Iris pigment epithelial cell (primary cell): ENCODE measurements at regions not wholly inside any gene's neighbourhood (a gene's known extent, or its start where the extent isn't known, plus 50 kb on each side); places are given as distances from the start of the nearest gene placed in this dataset.

Source experiments
- DNase-seq: peaks from one replicate; pipeline ENCODE4 v3.0.0-alpha.2; 2011; ENCODE audit warnings: low read depth

GRCh38 chr2:241943209-241943850 lies 73.8 kb downstream of the RTP5 start:
- DNase-seq = no peak

DNA sequence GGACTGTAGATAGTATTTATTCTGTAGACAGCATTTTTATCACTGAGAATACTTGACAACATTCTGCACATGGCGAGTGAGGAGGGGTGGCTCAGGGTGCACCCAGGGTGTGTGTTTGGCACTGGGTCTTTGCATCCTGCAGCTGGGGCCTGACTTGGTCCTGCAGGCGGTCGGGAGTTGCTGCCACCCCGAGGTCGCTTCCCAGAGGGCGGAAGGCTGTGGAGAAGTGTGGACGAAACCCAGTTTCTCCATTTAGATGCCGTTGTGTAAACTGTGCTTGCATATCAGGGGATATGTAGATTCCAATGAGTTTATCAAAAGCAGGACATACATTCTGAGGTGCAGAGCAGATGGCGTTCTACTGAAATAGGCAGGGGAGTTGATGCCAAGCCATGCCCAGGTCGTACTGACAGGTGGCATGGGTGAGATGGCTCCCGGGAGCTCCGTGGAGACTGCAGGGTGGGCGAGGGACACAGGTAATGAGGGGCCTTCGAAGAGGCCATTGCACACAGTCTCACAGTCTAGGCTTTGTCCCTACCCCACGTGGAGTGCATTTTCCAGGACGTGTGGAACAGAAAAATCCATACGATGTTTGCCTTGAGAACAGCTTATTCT lies 74.5 kb downstream of the RTP5 start:
- DNase-seq = no peak

DNA sequence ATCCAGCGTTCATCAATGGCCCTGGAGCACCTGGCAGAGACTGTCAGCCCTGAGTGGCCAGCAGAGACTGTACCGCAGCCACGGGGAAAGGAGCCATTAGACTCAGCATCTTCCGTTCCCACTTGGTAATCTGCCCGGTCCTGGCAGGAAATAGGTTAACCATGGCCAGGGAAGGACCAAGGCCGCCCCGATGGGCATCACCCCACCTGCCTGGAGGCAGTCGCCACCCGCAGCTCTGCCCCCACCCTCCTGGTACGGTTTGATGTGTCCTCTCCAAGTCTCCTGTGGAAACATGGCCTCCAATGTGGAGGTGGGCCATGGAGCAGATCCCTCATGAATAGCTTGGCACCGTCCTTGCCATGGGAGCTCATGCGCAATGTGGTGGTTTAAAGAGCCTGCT lies 75.3 kb downstream of the RTP5 start:
- no peak for DNase-seq

GRCh38 chr2:241945311-241945710 lies 75.8 kb downstream of the RTP5 start:
- no peak for DNase-seq

DNA sequence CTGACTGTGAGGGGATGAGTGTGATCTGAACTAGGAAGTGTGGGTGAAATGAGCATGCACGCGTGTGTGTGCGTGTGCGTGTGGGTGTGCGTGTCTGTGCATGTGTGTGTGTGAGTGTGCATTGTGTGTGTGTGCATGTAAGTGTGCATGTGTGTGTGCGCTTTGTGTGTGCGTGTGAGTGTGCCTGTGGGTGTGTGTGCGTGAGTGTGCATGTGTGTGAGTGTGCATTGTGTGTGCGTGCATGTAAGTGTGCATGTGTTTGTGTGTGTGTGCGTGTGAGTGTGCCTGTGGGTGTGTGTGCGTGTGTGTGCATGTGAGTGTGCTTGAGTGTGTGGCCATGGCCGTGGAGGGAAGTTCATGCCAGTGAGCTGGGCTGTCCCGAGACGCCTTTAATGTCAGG lies 76.3 kb downstream of the RTP5 start:
- DNase-seq = no peak

DNA sequence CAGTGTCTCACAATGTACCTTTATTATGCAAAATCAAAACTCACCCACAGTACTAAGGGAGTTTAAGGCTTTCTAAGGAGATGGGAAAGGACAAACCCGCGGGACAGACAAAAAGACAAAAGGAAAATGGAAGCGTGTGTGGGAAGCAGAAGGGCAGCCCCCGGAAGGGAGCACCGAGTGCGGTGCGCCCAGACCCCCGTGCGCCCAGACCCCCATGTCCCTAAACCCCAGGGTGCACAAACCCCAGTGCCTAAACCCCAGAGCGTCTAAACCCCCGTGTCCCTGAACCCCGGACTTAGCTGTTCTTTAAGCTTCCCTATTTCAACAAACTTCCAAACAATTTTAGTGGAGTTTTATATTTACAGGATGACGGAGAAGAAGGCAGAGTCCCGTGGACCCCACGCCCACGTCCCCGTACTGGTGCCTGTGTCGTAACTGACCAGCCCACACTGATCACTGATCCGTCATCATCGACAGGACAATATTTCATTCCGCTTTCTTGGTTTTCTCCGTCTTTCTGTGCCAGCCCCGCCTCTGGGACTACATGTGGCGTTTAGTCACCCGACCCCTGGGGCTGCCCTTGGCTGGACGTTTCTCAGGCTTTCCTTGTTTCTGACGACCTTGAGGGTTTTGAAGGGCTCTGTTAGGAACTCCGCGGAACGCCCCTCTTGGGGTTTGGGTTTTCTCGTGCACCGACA lies 76.9 kb downstream of the RTP5 start:
- no peak for DNase-seq

DNA sequence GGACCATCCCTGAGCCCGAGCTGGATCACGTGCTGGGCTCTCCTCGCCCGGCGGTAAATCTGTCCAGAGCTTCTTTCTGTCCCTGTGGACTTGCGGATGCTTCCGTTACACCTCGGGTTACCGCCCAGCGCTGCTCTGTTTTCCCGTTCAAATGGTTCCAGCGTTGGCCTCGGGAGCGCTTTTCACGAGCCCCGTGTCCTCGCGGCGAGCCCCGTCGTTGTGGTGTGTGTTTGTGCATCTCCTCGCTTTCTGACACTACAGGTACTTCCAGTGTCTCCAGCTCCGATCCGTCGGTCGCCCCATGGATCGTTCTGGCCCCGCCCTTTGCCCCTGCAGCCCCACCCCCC lies 77.4 kb downstream of the RTP5 start:
- DNase-seq = no peak

GRCh38 chr2:241947401-241947800 lies 77.9 kb downstream of the RTP5 start:
- no peak for DNase-seq

DNA sequence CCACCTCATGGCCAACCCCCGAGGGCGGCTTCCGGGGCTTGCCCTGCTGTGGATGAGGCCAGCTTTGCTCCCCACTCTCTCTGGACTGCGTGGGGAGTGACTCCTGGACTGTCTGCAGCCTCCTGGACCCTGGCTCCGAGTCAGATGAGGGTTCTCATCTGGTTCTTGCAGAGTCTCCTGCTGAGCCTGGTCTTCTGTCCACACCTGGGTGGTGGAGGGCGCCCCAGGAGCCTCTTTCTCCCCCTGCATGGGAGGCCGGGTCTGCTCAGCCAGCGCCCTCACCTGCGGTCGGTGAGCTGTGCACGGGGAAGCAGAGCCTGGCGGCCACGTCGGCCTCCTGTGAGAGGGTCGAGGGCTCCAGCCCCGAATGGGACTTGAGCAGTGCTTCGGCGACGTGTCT lies 78.3 kb downstream of the RTP5 start:
- DNase-seq = no peak

DNA sequence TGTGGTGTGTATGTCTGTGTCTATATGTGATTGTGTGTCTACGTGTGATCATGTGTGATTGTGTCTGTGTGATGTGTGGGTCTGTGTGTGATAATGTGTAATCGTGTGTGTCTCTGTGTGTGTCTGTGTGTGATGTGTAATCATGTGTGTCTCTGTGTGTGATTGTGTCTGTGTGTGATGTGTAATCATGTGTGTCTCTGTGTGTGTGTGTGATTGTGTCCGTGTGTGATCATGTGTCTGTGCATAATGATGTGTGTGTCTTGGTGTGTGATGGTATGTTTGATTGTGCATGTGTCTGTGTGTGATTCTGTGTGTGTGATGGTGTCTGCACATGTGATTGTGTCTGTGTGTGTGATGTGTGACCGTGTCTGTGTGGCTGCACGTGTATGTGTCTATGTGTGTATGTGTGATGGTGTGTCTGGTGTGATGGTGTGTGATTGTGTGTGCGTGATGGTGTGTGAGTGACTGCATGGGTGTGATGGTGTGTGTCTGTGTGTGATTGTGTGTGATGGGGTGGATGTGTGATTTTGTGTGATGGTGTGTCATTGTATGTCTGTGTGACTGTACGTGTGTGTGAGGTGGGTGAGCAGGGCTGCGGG lies 78.9 kb downstream of the RTP5 start:
- no peak for DNase-seq

DNA sequence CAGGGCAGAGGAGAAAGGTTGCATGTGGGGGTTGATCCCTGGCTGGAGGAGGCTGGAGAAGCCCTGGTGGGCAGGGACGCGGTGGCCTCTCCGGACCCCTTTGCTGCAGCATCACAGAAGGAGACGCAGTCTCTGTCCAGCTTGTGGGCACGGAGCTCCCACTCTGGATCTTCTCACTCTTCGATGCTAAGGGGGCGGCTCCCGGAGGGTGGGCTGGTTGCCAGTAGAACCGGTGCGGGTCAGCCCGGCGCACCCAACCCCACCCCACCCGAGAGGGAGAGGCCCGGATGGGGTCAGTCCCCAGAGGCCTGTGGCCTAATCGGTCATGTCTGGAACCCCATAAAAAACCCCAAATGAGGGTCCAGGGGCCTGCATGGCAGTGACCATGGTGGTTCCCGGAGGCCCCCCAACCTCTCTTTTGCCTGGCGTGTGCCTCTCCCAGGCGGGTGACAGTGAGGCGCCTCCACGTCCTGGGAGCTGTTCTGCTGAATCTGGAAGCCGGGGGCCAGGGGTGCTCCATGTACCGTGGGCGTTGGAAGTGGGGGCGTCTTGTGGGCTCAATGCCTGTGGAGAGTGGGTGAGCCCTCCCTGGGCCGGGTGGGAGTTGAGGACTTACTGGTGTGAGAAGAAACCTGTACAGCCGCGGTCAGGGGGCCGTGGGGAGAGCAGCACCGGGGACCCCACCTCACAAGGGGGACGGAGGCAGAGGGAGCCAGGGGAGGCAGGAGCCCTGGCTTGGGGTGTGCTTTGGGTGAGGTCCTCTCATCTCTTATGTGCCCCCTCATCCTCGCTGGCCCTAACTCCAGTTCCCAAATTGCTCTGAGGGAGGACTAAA lies 79.6 kb downstream of the RTP5 start:
- DNase-seq = no peak

- no peak for DNase-seq
These were observed 80.3 kb downstream of the RTP5 start for GRCh38 chr2:241949736-241950412.

- peak; percentile 52 for DNase-seq
These were observed 81.1 kb downstream of the RTP5 start for GRCh38 chr2:241950413-241951315.

DNA sequence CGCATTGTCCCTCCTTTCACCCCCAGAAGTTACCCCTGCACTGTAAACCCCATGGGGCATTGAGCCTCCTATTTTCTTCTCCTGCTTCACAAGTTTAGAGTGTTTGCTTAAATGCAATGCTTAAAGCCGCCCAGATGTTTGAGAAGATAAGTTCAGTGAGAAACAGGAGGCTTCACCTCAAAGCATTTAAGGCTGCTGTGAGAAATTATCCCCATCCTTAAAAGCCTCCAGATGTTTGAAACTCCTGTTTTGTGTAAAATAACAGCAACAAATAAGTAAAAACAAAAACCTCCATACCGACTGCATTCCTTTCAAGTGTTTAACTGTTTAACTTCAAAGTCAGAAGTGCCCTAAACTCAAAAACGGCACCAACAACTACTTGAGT lies 81.8 kb downstream of the RTP5 start:
- no peak for DNase-seq

DNA sequence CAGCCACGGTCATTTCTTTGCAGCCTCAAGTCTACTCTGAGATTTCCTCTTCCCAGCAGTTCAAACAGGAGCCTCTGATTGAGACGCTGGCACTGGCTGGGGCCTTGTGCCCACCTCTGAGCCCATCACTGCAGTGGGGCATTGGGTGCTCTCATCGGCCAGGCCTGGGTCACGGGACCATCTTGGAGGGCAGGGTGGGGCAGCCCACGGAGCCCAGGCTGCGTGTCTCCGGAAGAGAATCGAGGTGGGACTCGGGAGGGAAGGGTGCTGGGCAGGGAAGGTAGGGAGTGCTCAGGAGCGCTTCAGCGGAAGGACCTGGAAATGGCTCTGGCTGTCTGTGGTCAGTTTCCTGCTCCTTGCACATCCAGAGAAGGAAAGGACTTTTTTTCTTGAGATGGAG lies 82.4 kb downstream of the RTP5 start:
- no peak for DNase-seq

- DNase-seq = no peak
These were observed 83.3 kb downstream of the RTP5 start for GRCh38 chr2:241952816-241953215.

- no peak for DNase-seq
These were observed 83.9 kb downstream of the RTP5 start for GRCh38 chr2:241953324-241953928.

DNA sequence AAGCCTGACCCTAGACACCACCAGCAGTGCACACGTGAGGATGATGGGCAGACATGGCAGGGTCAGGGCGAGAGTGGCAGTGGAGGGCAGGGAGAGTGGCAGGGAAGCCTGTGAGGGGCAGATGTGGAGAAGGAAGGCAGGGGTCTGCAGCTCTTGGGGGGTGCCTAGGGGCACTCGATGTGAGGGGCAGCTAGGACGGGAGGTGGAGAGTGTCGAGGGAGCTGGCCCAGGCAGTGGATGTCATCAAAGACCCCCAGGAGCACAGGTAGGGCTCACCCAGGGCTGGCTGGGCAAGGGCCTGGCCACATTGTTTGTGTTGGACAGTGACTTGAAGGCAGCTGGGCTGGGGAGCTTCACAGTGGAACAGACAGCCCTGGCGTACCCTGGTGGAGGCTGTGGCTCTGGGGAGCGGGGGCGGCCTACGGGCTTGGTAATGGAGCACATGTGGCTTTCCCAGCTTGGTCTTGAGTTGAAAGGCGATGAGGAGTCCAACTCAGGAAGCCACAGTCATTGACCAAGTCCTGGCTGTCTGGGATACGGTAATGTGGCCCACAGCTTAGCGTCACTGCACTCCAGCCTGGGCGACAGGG lies 87.1 kb downstream of the RTP5 start:
- DNase-seq = no peak

GRCh38 chr2:241957276-241957675 lies 87.7 kb downstream of the RTP5 start:
- no peak for DNase-seq
